Activated T-cell treated with anti-CD3 and anti-CD28 coated beads for 24 hours (primary cell): ENCODE measurements at regions not wholly inside any gene's neighbourhood (a gene's known extent, or its start where the extent isn't known, plus 50 kb on each side); places are given as distances from the start of the nearest gene placed in this dataset.
"Not testable (repeated sequence)": the region's sequence is repeated elsewhere in the genome, so short reads cannot be mapped to it uniquely, and the experiment has no call there.

Experiments
- DNase-seq: peaks from one replicate; pipeline ENCODE4 v3.0.0-alpha.2; 2020; ENCODE audit warnings: low read depth

DNA sequence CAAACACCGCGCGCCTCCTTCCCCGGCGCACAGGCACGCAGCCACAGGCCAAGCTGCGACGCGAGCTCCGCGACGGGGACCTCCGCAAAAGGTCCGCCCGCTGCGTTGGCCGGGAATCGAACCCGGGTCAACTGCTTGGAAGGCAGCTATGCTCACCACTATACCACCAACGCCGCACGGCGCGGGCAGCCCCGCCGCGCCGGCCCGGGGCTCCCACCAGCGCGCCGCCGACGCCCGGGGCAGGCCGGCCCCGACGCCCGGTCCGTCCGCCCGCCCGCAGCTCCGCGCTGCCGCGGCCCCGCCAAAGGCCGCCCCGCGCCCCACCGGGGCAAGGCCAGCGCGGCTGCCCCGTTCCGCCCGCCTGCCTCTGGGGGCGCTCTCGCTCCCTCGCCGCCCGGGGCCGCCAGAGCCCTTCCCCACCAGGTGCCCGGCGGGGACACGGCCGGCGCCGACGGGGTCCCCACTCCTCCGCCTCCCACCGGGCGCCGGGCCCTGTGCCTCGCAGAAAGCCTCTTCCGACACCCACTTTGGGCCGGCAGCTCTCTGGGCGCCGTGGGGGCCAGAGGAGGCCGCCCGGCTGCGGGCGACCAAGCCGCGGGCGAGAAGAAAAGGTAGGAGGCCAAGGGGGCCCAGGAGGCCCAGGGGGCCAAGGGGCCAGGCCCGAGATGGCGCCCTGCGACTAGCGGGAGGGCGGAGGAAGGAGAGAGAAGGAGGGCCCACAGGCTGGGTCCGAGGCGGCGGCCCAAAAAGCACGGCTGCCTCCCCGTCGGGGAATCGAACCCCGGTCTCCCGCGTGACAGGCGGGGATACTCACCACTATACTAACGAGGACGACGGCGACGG is 50.2 kb upstream of the FCGR2A start:
- DNase-seq = not testable (repeated sequence)

DNA sequence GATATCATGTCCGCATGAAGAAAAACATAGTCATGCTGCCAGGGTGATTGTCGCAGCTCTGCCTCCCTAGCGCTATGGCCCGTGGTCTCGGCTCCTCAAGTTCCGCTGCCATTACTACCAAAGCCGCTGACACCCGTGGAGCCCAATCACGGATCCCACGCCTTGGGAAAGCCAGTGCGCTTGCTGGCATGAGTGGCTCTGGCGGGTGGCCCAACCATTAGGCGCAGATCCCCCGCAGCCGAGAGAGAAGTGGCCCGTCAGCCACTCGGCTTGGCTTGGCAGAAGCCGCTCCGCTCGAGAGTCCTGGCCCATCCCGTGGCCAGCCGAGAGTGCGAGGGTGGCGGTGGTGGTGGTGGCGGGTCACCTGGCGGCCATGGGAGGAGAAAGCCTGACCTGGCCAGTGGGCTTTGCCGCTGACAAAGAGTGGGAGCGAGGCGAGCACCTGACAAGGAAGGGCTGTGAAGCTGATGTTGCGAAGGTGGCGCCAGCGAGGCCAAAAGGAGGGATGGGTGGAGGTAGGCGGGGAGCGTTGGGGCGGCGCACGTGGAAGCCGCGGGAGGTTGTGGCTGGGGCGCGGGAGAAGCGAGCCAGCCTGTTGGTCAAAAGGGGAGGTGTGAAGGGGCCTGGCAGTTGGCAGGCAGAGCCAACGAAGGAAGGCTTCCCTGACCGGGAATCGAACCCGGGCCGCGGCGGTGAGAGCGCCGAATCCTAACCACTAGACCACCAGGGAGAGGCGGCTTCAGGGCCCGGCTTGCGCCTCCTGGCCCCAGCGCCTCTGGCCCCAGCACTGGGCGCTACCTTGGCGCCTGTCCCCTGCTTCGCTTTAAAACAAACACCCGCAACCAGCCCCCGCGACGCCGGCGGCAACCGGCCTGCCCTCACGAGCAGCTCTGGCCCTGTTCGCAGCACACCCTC is 51.0 kb upstream of the FCGR2A start:
- not testable (repeated sequence) for DNase-seq

GRCh38 chr1:161451698-161452348 is 53.4 kb upstream of the FCGR2A start:
- not testable (repeated sequence) for DNase-seq

- DNase-seq = not testable (repeated sequence)
Measured at GRCh38 chr1:161447760-161448332, 57.4 kb upstream of the FCGR2A start.

DNA sequence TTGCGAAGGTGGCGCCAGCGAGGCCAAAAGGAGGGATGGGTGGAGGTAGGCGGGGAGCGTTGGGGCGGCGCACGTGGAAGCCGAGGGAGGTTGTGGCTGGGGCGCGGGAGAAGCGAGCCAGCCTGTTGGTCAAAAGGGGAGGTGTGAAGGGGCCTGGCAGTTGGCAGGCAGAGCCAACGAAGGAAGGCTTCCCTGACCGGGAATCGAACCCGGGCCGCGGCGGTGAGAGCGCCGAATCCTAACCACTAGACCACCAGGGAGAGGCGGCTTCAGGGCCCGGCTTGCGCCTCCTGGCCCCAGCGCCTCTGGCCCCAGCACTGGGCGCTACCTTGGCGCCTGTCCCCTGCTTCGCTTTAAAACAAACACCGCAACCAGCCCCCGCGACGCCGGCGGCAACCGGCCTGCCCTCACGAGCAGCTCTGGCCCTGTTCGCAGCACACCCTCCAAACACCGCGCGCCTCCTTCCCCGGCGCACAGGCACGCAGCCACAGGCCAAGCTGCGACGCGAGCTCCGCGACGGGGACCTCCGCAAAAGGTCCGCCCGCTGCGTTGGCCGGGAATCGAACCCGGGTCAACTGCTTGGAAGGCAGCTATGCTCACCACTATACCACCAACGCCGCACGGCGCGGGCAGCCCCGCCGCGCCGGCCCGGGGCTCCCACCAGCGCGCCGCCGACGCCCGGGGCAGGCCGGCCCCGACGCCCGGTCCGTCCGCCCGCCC is 58.1 kb upstream of the FCGR2A start:
- DNase-seq = not testable (repeated sequence)

DNA sequence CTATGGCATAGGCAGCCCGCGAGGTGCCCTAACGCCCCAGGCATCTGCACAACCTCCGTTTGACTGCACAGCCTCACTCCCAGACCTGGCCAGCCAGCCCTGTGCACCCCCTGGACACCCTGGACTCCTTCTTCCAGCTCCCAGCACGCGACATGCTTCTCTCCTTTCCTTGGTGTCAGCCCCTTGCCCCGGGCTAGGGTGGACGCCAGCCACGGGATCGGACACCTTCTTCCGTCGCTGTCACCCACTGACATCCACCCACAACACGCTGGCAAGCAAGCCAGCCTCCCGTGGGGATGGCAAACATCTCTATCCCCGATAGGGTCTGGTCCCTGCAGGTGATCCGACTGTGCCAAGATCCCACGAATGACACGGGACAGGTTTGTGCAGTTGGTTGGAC is 60.5 kb upstream of the FCGR2A start:
- not testable (repeated sequence) for DNase-seq

GRCh38 chr1:161444255-161444654 is 61.0 kb upstream of the FCGR2A start:
- not testable (repeated sequence) for DNase-seq

DNA sequence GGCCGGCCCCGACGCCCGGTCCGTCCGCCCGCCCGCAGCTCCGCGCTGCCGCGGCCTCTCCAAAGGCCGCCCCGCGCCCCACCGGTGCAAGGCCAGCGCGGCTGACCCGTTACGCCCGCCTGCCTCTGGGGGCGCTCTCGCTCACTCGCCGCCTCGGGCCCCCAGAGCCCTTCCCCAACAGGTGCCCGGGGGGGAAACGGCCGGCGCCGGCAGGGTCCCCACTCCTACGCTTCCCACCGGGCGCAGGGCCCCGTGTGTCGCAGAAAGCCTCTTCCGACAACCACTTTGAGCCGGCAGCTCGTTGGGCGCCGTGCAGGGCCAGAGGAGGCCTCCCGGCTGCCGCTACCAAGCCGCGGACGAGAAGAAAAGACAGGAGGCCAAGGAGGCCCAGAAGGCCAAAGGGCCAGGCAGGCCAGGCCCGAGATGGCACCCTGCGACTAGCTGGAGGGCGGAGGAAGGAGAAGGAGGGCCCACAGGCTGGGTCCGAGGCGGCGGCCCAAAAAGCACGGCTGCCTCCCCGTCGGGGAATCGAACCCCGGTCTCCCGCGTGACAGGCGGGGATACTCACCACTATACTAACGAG is 64.9 kb upstream of the FCGR2A start:
- peak; percentile 55 for DNase-seq

DNA sequence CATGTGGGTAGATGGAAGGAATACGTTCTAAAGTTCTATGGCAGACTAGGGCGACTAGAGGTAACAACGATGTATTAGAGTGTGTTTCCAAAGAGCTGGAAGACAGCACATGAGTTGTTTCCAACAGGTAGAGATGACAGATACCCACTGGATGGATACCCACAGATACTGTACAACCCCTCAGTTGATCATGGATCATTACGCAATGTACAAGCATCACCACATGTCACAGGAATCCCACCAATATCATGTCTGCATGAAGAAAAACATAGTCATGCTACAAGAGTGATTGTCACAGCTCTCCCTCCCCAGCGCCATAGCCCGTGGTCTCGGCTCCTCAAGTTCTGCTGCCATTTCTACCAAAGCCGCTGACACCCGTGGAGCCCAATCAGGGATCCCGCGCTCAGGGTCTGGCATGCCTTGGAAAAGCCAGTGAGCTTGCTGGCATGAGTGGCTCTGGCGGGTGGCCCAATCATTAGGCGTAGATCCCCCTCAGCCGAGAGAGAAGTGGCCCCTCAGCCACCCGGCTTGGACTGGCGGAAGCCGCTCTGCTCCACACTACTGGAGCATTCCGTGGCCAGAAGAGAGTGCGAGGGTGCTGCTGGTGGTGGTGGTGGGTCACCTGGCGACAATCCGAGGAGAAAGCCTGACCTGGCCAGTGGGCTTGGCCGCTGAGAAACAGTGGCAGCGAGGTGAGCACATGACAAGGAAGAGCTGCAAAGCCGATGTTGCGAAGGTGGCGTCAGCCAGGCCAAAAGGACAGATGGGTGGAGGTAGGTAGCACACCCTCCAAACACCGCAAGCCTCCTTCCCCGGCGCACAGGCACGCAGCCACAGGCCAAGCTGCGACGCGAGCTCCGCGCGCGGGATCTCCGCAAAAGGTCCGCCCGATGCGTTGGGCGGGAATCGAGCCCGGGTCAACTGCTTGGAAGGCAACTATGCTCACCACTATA is 65.7 kb upstream of the FCGR2A start:
- peak; percentile 34 for DNase-seq

DNA sequence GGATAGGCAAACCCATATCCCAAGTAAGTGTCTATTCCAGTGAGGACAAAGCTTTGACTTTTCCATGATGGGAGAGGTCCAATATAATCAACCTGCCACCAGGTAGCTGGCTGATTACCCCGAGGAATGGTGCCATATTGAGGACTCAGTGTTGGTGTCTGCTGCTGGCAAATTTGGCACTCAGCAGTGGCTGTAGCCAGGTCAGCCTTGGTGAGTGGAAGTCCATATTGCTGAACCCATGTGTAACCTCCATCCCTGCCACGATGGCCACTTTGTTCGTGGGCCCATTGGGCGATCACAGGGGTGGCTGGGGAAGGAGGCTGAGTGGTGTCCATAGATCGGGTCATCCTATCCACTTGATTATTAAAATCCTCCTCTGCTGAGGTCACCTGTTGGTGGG is 65.5 kb upstream of the CFAP126 start:
- DNase-seq = not testable (repeated sequence)

GRCh38 chr1:161432091-161432490 is 64.4 kb upstream of the CFAP126 start:
- DNase-seq = no peak

- DNase-seq = peak; percentile 44
Measured at GRCh38 chr1:161427733-161428516, 60.2 kb upstream of the CFAP126 start.

DNA sequence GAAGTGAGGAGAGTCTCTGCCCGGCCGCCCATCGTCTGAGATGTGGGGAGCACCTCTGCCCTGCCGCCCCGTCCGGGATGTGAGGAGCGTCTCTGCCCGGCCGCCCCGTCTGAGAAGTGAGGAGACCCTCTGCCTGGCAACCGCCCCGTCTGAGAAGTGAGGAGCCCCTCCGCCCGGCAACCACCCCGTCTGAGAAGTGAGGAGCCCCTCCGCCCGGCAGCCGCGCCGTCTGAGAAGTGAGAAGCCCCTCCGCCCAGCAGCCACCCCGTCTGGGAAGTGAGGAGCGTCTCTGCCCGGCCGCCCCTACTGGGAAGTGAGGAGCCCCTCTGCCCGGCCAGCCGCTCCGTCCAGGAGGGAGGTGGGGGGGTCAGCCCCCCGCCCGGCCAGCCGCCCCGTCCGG is 55.2 kb upstream of the CFAP126 start:
- not testable (repeated sequence) for DNase-seq

- DNase-seq = no peak
Measured at GRCh38 chr1:161421456-161421855, 53.8 kb upstream of the CFAP126 start.

DNA sequence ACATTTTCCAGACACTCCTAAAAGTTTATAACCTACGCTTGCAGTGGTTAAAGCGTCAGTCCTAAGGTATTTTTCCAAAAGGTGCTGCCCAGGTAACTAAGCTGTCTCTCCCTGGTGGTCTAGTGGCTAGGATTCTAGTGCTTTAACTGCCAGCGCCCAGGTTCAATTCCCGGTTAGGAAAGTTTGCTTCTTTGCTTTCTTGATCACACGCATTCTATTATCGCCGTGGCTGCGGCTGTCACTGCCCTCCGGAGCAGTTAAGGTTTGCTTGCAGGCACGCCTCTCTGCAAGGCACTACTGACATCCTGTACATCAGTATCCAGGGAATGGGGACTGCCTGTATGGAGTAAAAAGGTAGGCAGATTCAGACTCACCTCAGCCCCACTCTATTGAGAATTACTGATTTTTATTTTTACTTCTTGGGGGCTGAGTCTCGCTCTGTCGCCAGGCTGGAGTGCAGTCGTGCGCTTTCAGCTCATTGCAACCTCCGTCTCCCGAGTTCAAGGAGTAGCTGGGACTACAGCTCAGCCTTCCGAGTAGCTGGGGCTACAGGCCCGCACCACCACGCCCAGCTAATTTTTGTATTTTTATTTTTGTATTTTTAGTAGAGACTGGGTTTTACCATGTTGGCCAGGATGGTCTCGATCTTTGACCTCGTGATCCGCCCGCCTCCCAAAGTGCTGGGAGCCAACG is 53.2 kb upstream of the CFAP126 start:
- no peak for DNase-seq

DNA sequence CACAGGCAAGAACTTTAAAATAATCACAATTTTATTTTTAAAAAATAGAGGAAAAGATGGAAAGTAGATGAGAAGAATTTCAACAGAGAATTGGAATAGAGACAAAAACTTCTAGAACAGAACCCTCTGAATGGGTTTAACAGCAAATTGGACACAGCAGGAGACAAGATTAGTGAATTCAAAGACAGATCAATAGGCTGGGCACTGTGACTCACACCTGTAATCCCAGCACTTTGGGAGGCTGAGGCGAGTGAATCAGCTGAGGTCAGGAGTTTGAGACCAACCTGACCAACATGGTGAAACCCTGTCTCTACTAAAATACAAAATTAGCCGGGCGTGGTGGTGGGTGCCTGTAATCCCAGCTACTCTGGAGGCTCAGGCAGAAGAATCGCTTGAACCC is 49.9 kb upstream of the CFAP126 start:
- not testable (repeated sequence) for DNase-seq
